Prostate gland (tissue), 2 donors: ENCODE measurements at regions not wholly inside any gene's neighbourhood (a gene's known extent, or its start where the extent isn't known, plus 50 kb on each side); places are given as distances from the start of the nearest gene placed in this dataset.

Experiments used
- CTCF ChIP-seq, 4 experiments: fragments of 200-600 bp in 2 of 4; fragments of 450-650 bp in 2 of 4; sonication (generic) in 2 of 4; IDR thresholded peaks; 1 replicate in 3 of 4; 2 replicates in 1 of 4; pipeline ENCODE4 v1.5.1; 2016 to 2019; ENCODE audit warnings: antibody characterized with exemption in 4 of 4, mild to moderate bottlenecking in 2 of 4, moderate library complexity in 2 of 4
- POLR2A ChIP-seq: fragments of 450-650 bp; IDR thresholded peaks from one replicate; pipeline ENCODE4 v1.6.1; 2016; ENCODE audit warnings: antibody characterized with exemption, mild to moderate bottlenecking

- TF ChIP-seq CTCF (IDR thresholded peaks at IDR 0.05) (no peak), POLR2A (no peak)
These were observed 297.8 kb upstream of the GYPC start for GRCh38 chr2:126358122-126358521.
